GM23248 (cell line): ENCODE measurements at regions not wholly inside any gene's neighbourhood (a gene's known extent, or its start where the extent isn't known, plus 50 kb on each side); places are given as distances from the start of the nearest gene placed in this dataset.
A peak's percentile ranks its signal among the peaks of the same experiment; 100 is the strongest.

ENCODE experiments used
- DNase-seq: peaks from one replicate; pipeline ENCODE4 v3.0.0-alpha.2; 2015
- H2AFZ ChIP-seq: fragments of 200-600 bp; sonication (generic); 2 replicates; pipeline ENCODE4 v1.6.1; 2016; ENCODE audit warnings: antibody characterized with exemption
- H3F3A ChIP-seq: fragments of 200-600 bp; sonication (generic); 2 replicates; pipeline ENCODE4 v1.6.1; 2016; ENCODE audit warnings: mild to moderate bottlenecking, antibody characterized with exemption, mixed run types; ENCODE audit not compliant: insufficient read depth
- H3K27ac ChIP-seq: fragments of 200-600 bp; sonication (generic); 2 replicates; pipeline ENCODE4 v1.5.1; 2016; ENCODE audit warnings: mild to moderate bottlenecking
- H3K27me3 ChIP-seq: fragments of 200-600 bp; sonication (generic); replicated peaks from 2 replicates; pipeline ENCODE4 v1.6.1; 2016; ENCODE audit warnings: mild to moderate bottlenecking; ENCODE audit not compliant: insufficient read depth
- H3K36me3 ChIP-seq: fragments of 200-600 bp; sonication (generic); 2 replicates; pipeline ENCODE4 v1.6.1; 2016; ENCODE audit warnings: low read depth, mild to moderate bottlenecking
- H3K4me1 ChIP-seq: fragments of 200-600 bp; sonication (generic); 2 replicates; pipeline ENCODE4 v1.6.1; 2016; ENCODE audit warnings: mild to moderate bottlenecking; ENCODE audit not compliant: insufficient read depth
- H3K4me2 ChIP-seq: fragments of 200-600 bp; sonication (generic); one replicate; pipeline ENCODE4 v1.6.1; 2016; ENCODE audit warnings: mild to moderate bottlenecking; ENCODE audit not compliant: unreplicated experiment
- H3K4me3 ChIP-seq: fragments of 200-600 bp; sonication (generic); 2 replicates; pipeline ENCODE4 v1.5.1; 2016; ENCODE audit warnings: mild to moderate bottlenecking
- H3K79me2 ChIP-seq: fragments of 200-600 bp; sonication (generic); 2 replicates; pipeline ENCODE4 v1.6.1; 2016; ENCODE audit warnings: mild to moderate bottlenecking; ENCODE audit not compliant: insufficient read depth
- H3K9ac ChIP-seq: fragments of 200-600 bp; sonication (generic); 2 replicates; pipeline ENCODE4 v1.6.1; 2016; ENCODE audit warnings: mild to moderate bottlenecking
- H3K9me2 ChIP-seq: fragments of 200-600 bp; sonication (generic); 2 replicates; pipeline ENCODE4 v1.6.1; 2016; ENCODE audit warnings: mixed run types, mild to moderate bottlenecking, moderate library complexity; ENCODE audit not compliant: insufficient read depth
- H3K9me3 ChIP-seq: fragments of 200-600 bp; sonication (generic); one replicate; pipeline ENCODE4 v1.6.1; 2017; ENCODE audit warnings: low read depth
- H4K20me1 ChIP-seq: fragments of 200-600 bp; sonication (generic); 2 replicates; pipeline ENCODE4 v1.6.0; 2016; ENCODE audit not compliant: insufficient read depth
- EZH2 ChIP-seq: fragments of 200-600 bp; sonication (generic); IDR thresholded peaks from 2 replicates; pipeline ENCODE4 v1.6.1; 2018; ENCODE audit warnings: antibody characterized with exemption, mild to moderate bottlenecking; ENCODE audit not compliant: insufficient read depth, poor library complexity, severe bottlenecking
- EZH2phosphoT487 ChIP-seq: fragments of 200-600 bp; sonication (generic); IDR thresholded peaks from 2 replicates; pipeline ENCODE4 v1.6.1; 2018; ENCODE audit warnings: antibody characterized with exemption, moderate library complexity, mild to moderate bottlenecking, low read depth; ENCODE audit not compliant: insufficient read depth
- WGBS, 2 experiments: methylation state at CpG; one replicate each; pipeline ENCODE4 v1.1.6; 2015 to 2017; ENCODE audit warnings: low lambda C conversion rate in 2 of 2, low coverage in 1 of 2; ENCODE audit errors: missing lambda C conversion rate in 2 of 2; 5-methylcytosine and 5-hydroxymethylcytosine counted together
- in situ Hi-C: fragments of 300-500 bp; cut with MboI; formaldehyde crosslinking; loops from 2 replicates; pipeline ENCODE4 v1.15.0; 2020

DNA sequence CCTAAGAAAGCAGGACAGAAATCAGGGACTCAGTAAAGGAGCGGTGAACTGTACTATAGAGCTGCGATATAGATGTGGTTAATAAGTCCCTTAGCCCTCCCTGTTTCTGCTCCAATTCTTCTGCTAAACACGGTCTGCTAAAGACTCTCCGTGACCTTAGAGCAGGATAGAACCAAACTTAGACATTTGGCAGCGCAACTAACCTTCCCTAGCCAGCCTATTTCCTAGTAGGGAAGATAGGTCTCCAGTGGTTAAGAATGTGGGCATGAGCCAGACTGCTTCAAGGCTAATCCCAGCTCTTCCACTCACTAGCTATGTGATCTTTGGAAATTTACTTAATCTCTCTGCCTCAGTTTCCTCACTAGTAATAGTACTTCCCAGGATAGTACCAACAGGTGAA, 193.6 kb upstream of the IL12A start:
- in situ Hi-C loops = no loop called here
- Histone ChIP-seq H2AFZ (no peak overlapping the region), H3K4me3 (no peak overlapping the region), H3F3A (peaks cover 38% of the 10 kb centered on the region), H3K4me1 (peaks cover 54% of the 10 kb centered on the region), H3K9ac (no peak overlapping the region), H3K27ac (no peak overlapping the region), H3K36me3 (no peaks in the 10 kb centered on the region), H3K9me2 (no peaks in the 10 kb centered on the region), H4K20me1 (no peaks in the 10 kb centered on the region), H3K9me3 (no peaks in the 10 kb centered on the region), H3K4me2 (no peak overlapping the region), H3K79me2 (peaks cover 97% of the 10 kb centered on the region), H3K27me3 (no peaks in the 10 kb centered on the region)
- WGBS, 2 experiments = 94 to 99% methylated on average over 5 of the region's 5 CpGs
- TF ChIP-seq EZH2 (no peak), EZH2phosphoT487 (no peak)
- DNase-seq = no peak

DNA sequence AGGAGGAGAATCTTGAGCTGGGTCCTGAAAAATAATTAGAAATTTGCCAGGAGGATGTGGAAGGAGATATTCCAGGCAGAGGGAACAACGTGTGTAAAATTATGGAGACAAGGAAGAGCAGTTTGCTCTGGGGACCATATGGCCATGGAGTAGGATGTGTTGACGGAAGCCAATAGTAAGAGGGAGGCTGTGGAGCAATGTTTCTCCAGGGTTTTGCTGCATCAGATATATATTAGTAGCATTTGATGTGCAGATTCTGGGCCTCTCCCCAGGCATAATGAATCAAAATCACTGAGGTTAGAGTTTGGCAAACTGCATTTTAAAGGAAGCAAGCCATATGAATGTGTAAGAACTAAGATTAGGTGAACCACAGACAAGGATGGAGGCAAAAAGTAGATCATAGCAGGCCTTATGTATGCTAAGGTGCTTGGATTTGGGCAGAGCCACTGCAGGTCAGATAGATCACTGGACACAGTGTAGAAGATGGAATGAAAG, 192.9 kb upstream of the IL12A start:
- Histone ChIP-seq H3K27ac (peak overlapping the region; percentile 92), H3K36me3 (no peaks in the 10 kb centered on the region), H4K20me1 (no peaks in the 10 kb centered on the region), H3K9ac (0 out of 2 replicates have a peak overlapping the region, but pooled peaks have one; percentile 48), H3K4me1 (peaks cover 60% of the 10 kb centered on the region), H2AFZ (no peak overlapping the region), H3K79me2 (peaks cover 97% of the 10 kb centered on the region), H3K9me3 (no peaks in the 10 kb centered on the region), H3K4me3 (no peak overlapping the region), H3F3A (peaks cover 38% of the 10 kb centered on the region), H3K4me2 (no peak overlapping the region), H3K9me2 (no peaks in the 10 kb centered on the region), H3K27me3 (no peaks in the 10 kb centered on the region)
- in situ Hi-C loops = no loop called here
- TF ChIP-seq EZH2 (no peak), EZH2phosphoT487 (no peak)
- no peak for DNase-seq
- WGBS, 2 experiments = 95% methylated on average over 2 of the region's 2 CpGs

DNA sequence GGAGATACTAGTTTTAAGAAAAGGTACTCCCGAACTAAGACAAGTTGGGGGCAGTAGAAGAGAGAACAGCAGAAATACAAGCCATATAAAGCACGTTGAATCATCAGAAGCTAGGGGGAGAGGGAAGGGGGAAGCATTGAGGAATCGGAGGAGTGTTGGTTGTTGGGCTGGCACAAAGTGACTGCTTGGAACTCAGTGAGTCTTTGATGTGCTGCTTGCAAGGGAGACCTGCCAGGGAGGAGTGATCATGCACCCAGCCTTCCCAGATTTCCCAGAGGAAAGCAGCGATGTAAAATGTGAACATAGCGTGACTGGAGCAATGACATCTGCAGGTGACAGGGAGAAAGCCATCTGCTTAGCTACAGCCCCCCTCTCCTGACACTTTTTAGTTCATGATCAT, 192.4 kb upstream of the IL12A start:
- peaks cover 97% of the 10 kb centered on the region for H3K79me2 ChIP-seq
- no peak overlapping the region for H3K4me2 ChIP-seq
- H3K4me3 ChIP-seq = no peak overlapping the region
- DNase-seq = peak; percentile 58
- H3K27me3 ChIP-seq = no peaks in the 10 kb centered on the region
- in situ Hi-C loops = no loop called here
- no peaks in the 10 kb centered on the region for H4K20me1 ChIP-seq
- peak overlapping the region; percentile 48 for H3K9ac ChIP-seq
- H2AFZ ChIP-seq = no peak overlapping the region
- TF ChIP-seq EZH2phosphoT487 = no peak
- no peak for TF ChIP-seq EZH2
- peaks cover 63% of the 10 kb centered on the region for H3K4me1 ChIP-seq
- peaks cover 38% of the 10 kb centered on the region for H3F3A ChIP-seq
- peak overlapping the region; percentile 92 for H3K27ac ChIP-seq
- no peaks in the 10 kb centered on the region for H3K36me3 ChIP-seq
- H3K9me2 ChIP-seq = no peaks in the 10 kb centered on the region
- no peaks in the 10 kb centered on the region for H3K9me3 ChIP-seq
- WGBS, 2 experiments = 28 to 33% methylated on average over 5 of the region's 5 CpGs

DNA sequence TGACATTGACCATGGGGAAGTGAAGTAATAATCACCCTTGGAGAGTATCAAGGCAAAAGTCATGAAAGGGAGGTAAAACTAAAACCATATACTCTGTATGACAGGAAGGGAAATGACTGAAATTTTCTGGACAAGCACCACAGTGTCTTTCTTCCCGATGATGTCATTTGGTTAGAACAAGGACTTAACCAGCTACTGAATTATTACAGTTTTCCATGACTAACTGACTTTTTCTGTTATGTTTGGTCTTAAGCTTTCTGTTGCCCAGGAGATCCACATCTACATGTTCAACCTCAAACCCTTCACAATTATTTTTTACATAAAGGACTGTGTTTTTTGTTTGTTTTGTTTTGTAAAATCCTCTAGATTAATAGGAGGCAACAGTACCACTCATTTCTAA, 191.9 kb upstream of the IL12A start:
- no peaks in the 10 kb centered on the region for H4K20me1 ChIP-seq
- DNase-seq = peak; percentile 96
- peaks cover 97% of the 10 kb centered on the region for H3K79me2 ChIP-seq
- no peak overlapping the region for H2AFZ ChIP-seq
- TF ChIP-seq EZH2phosphoT487 (no peak), EZH2 (no peak)
- H3K4me2 ChIP-seq = peak overlapping the region; percentile 9
- in situ Hi-C loops = no loop called here
- H3K4me1 ChIP-seq = peaks cover 66% of the 10 kb centered on the region
- no peaks in the 10 kb centered on the region for H3K9me2 ChIP-seq
- H3K27ac ChIP-seq = peak overlapping the region; percentile 92
- peaks cover 38% of the 10 kb centered on the region for H3F3A ChIP-seq
- H3K4me3 ChIP-seq = no peak overlapping the region
- no peaks in the 10 kb centered on the region for H3K36me3 ChIP-seq
- no peaks in the 10 kb centered on the region for H3K9me3 ChIP-seq
- 0 to 3% methylated on average over 1 of the region's 1 CpG for WGBS, 2 experiments
- no peaks in the 10 kb centered on the region for H3K27me3 ChIP-seq
- peak overlapping the region; percentile 77 for H3K9ac ChIP-seq

DNA sequence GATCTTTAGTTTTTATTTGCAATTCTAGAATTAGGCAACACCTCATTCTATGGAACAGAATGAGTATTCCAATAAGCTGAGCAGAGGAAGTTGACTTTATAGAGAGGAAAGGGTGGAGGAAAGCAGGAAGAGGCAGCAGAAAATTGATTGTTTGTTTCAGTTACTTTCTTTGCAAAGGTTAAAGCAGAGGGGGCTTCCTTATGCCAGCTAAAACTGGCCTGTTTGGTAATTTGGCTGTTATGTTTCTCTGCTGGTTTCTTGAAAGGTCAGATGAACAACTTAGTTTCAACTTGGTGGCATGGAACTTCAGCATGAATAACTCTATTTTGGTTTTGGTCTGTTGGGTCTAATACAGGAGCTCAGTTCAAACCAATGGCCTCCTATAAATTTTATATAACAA, 190.9 kb upstream of the IL12A start:
- no peak overlapping the region for H2AFZ ChIP-seq
- peak overlapping the region; percentile 77 for H3K9ac ChIP-seq
- H3K9me3 ChIP-seq = no peaks in the 10 kb centered on the region
- in situ Hi-C loops = no loop called here
- H3K27me3 ChIP-seq = no peaks in the 10 kb centered on the region
- H3K4me3 ChIP-seq = no peak overlapping the region
- peak overlapping the region; percentile 92 for H3K27ac ChIP-seq
- H3K79me2 ChIP-seq = peaks cover 97% of the 10 kb centered on the region
- no peaks in the 10 kb centered on the region for H3K36me3 ChIP-seq
- peaks cover 38% of the 10 kb centered on the region for H3F3A ChIP-seq
- H3K4me1 ChIP-seq = peaks cover 64% of the 10 kb centered on the region
- TF ChIP-seq EZH2phosphoT487 = no peak
- TF ChIP-seq EZH2 = no peak
- H3K9me2 ChIP-seq = no peaks in the 10 kb centered on the region
- H3K4me2 ChIP-seq = no peak overlapping the region
- no peaks in the 10 kb centered on the region for H4K20me1 ChIP-seq
- DNase-seq = no peak
